HG02642 (cell line): ENCODE measurements at regions not wholly inside any gene's neighbourhood (a gene's known extent, or its start where the extent isn't known, plus 50 kb on each side); places are given as distances from the start of the nearest gene placed in this dataset.

ENCODE experiments used
- ATAC-seq: cut with Tn5 transposase; IDR thresholded peaks from one replicate; pipeline ENCODE4 v1.9.1; 2021; ENCODE audit warnings: mild to moderate bottlenecking; ENCODE audit not compliant: unreplicated experiment, poor library complexity

DNA sequence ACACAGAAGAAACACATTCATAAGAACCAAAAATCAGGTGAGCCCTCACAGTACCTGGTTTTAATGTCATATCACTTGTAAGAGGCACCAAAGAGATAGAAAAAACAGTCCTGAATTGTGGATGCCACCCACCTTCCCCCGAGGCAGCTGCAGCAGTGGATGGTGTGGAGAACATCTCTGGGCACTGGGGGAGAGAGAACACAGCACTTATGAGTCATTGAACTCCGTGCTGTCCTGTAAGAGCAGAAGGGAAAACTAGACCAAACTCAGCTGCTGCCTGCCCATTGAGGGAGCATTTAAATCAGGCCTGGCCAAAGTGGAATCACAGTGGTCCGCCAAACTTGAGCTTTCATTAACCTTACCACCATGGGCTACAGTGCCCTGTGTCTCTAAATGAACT is 296.2 kb downstream of the SPATA31D1 start:
- ATAC-seq, result no peak

DNA sequence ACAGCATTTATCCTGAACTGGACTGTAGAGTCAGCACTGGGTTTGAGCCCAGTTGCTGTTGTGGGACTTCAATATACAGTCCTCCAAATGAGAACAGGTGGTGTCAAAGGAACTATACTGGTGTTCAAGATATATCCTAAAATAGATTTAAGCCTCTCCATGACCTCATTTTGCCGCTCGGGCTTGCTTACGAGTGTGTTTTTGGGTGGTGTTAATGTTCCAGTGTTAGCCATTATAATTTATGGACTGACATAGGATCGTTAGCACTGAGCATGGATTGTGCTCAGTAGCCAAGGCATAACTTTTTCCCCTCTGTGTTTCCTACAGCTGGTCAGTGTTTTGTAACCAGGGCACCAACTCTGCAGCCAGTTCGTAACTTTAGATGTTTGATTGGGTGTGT is 306.6 kb downstream of the SPATA31D1 start:
- ATAC-seq, result no peak

DNA sequence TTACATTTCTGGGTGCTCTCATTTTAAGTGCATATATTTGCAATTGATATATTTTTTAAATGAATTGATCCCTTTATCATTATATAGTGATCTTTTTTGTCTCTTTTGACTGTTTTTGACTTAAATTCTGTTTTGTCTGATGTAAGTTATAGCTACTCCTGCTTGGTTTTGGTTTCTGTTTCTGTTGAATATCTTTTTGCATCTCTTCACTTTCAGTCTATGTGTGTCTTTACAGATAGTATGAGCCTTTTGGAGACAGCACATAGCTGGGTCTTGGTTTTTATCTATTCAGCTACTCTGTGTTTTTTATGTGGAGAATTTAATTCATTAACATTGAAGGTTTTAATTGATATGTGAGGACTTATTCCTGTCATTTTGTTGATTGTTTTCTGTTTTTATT is 311.3 kb downstream of the SPATA31D1 start:
- peak; percentile 69 for ATAC-seq

DNA sequence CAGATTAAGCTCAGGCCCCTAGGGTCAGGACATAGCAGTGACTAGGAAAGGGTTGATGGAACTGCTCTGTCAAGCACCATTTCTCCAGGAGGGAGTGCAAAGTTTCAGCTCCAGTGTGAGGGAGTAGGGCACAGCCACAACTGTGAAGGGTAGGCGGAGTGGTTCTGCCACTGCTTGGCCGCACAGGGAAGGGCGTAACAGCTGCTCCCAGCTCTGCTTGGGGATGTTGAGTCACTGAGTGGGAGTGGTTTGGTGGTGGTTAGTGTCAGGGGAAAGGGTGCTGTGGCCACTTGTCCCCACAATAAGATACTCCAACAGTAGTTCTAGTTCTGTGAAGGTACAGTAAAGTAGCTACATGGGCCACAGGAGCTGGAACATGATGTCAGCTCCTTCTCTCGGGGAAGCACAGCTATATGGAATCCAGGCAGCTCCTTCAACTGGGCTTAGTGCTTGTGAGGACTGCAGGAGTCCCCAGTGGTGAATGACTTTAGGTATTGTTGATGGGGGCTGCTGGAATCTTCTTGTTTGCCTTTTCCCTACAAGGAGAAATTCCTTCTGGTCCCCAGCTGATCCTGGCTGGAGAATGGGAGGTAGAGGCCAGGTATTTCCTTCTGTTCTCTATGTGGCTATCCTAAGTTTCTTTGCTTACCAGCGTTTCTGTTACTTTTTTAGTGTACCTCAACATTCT is 314.5 kb downstream of the SPATA31D1 start:
- ATAC-seq, result no peak

DNA sequence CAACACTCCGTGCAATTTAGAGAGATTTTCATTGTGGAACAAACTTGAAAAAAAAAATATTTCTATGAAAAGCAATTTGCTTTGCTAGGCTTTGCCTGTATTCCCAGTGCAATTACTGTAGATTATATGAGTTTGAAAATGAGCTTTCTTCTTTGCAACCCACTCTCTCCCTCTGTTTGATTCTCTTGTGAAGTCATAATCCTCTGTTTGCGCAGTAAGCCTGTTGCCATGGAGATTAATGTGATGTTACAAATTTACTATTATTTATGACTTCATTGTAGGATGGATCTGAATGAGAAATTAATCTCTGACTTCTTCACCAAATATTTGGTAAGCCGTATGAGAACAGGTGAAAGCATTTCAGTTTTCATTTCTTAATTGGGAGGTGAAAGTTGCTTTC is 320.3 kb downstream of the SPATA31D1 start:
- ATAC-seq, result no peak

DNA sequence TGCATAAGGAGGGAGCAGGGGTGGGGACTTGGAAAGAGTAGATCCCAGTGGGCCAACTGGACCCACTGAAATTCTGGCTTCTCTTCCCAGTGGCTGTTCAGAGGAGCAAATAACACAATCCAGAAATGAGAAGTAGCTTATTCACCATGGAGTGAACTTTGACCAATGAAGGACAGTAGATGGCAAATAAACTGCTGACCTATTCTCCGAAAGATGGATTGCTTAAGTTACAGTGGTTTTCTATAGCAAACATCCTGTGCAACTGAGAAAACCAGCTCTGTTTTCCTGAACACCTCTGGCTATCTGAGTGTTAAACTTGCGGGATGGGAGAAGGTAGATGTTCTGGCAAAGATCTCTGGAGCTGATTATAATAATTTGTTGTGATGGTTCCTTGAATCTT is 325.1 kb downstream of the SPATA31D1 start:
- no peak for ATAC-seq

- ATAC-seq, result no peak
Observed at GRCh38 chr9:82320566-82320965, 332.0 kb downstream of the SPATA31D1 start.

DNA sequence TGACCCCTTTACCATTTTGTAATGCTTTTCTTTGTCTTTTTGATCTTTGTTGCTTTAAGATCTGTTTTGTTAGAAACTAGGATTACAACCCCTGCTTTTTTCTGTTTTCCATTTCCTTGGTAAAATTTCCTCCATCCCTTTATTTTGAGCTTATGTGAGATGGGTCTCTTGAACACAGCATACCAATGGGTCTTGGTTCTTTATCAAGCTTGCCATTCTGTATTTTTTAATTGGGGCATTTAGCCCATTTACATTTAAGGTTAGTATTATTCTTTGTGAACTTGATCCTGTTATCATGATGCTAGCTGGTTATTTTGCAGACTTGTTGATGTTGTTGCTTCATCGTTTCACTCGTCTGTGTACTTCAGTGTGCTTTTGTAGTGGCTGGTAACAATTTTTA is 337.3 kb downstream of the SPATA31D1 start:
- no peak for ATAC-seq

- ATAC-seq, result no peak
Observed at GRCh38 chr9:82327641-82328040, 339.1 kb downstream of the SPATA31D1 start.

DNA sequence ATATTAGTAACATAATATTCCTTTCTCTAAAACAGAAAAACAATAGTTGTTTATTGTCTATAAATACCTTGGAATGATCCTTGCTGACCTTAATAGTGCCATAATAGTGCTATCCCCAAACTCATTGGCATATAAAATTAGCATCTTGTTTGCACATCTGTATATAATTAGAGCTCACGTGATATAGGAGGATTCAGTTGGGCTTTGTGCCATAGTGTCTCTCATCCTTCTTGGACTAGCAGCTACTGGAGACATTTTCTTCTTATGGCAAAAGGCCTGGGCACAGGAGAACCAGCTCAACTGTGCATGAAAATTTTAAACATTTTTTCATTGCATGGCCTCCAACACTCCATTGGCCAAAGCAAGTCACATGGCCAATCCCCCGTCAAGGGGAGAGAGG is 342.5 kb downstream of the SPATA31D1 start:
- no peak for ATAC-seq

GRCh38 chr9:82332018-82332773 is 343.6 kb downstream of the SPATA31D1 start:
- no peak for ATAC-seq

DNA sequence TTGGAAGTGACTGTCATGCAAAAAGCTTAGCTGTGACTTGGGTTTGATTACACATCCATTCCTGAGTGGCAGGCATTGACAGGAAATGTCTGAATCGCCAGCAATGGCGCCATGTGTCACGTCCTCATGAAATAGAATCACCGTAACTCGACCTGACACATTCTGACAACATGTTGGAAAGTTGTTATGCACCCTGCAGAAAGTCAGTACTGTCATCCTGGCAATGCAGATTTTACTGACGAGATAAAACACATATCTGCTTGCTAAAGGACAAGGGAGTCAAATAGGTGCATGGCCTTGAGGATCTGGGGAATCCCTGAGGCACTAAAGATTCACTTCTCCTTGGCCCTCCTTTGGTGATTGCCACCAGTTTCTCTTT is 344.2 kb downstream of the SPATA31D1 start:
- ATAC-seq, result no peak

DNA sequence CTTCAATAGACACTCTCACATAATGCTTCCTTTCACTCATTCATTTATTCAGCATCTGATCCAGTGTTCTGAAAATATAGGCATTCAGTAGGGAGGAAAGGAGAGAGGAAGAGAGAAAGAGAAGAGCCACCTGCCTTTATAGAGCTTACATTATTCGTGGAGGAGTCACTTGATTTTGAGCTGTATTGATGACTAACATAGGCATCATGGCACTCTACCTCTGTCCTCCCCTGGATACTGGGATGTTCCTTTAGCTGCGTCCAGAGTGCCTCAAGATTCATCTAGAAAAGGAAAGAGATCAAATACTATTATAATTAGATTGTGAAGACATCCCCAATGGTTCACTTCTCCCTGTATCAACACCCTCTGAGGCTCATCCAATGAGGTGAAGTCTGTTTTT is 345.1 kb downstream of the SPATA31D1 start:
- no peak for ATAC-seq

GRCh38 chr9:82334286-82334685 is 345.7 kb downstream of the SPATA31D1 start:
- ATAC-seq, result no peak

DNA sequence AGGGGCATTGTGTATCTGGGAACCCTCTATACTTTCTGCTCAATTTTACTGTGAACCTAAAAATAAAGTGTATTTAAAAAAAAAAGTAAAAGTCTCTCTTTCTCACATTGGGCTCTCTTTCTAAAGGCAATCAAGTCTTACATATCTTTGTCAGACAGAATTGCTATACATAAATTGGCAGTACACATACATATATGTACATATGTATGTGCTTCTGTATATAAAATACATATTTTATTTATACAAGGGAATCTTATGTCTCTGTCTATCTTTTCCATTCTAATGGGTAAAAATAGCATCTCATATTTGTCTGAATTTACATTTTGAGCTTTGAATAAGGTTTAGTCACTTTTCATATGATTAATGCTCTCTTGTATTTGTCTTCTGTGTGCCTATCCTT is 348.8 kb downstream of the SPATA31D1 start:
- no peak for ATAC-seq

GRCh38 chr9:82342046-82342445 is 353.5 kb downstream of the SPATA31D1 start:
- no peak for ATAC-seq

DNA sequence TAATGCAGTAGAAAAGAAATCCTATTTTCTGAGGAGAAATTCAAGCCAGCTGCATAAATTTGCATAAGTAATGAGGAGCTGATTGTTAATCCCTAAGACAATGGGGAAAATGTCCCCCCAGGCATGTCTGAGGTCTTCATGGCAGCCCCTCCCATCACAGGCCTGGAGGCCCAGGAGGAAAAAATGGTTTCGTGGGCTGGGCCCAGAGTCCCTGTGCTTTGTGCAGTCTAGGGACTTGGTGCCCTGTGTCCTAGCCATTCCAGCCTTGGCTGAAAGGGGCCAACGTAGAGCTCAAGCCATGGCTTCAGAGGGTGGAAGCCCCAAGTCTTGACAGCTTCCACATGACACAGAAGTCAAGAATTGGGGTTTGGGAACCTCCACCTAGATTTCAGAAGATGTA is 357.5 kb downstream of the SPATA31D1 start:
- ATAC-seq, result no peak

DNA sequence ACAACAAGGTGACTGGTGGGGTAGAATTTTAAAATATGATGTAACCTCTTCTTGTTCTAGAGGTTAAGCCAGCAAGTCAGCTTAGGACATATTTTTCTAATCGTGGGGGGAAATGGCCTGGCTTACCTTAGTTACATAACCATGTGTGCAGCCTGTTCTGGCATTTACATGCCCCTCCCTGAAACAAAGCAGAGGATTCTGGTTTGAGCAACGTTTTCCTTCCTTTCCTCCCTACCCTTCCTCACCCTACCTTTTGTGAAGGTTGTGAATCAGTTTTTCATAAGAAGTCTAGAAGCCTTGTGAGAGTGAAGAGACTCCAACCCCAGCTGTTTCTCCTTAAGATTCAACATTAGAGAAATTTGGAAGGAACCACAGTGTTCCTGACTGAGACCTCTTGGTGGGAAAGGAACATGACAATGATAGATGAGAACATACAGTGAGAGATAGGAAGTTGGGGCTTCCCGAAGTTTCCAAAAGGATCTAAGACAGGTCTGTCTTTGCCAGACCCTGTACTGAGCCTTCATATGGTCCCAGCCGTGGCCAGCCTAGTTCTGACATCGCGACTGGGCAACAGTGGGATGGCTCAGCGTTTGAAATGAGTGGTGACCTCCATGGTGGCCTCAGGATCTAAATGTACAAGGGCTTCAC is 365.2 kb downstream of the SPATA31D1 start:
- no peak for ATAC-seq

GRCh38 chr9:82354279-82354659 is 365.7 kb downstream of the SPATA31D1 start:
- ATAC-seq, result no peak

DNA sequence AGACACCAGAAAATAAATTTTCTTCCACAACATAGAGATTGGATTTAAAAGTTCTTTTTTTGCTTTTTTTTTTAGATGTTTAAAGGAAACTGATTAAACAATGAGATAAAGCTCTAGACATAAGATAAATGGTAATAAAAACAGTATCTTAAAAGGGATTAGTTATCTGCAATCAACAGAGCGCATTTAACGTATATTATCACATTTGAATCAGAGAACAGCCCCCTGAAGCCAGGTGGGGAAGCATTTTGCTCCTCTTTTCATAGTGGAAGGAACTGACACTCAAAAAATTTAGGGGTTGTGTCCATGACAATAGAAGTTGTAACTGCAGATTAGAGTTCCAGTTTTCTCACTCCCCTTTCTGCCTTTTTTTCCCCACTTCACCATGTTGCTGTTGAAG is 367.6 kb downstream of the SPATA31D1 start:
- no peak for ATAC-seq

DNA sequence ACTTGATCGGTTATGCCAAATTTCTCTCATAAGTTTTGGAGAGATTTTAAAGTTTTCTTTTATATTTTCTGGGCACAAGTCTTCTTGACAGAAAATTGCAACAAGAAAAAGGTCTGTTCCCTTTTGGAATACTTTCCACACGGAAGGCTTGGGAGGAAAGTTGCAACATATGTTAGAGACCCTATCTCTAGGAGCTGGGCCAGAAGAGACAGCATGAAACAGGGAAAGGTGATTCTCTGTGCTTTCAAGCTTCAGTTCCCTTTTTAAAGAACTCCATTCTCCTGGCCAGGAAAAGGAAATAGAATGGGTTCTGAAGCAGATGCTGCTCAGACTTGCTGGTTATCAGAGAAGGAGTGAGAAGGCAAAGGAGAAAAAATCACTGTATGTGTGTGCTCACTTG is 368.3 kb downstream of the SPATA31D1 start:
- no peak for ATAC-seq

DNA sequence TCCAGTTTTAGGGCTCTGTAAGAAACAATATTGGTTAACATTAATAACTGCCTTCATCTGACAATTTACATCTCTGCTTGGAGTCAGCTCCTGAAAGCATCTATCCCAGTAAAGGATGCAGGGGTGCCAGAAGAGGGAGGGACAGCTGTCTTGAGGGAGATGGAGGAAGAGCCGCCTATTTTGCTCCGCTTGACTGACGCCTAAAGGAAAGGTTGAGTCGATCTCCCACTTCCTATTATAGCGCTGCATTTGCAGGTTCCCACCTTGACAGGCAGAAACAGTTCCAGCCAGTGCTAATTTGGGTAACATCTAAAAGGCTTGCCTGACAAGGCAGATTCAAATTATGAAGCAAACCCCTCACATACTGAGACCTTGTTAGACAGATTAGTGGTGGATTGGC is 374.6 kb downstream of the SPATA31D1 start:
- no peak for ATAC-seq
